Activated CD4-positive, alpha-beta T cell treated with anti-CD3 and anti-CD28 coated beads, Interleukin-2, amount 50 U/mL, for 24 hours (primary cell): ENCODE measurements at regions not wholly inside any gene's neighbourhood (a gene's known extent, or its start where the extent isn't known, plus 50 kb on each side); places are given as distances from the start of the nearest gene placed in this dataset.
"Not testable (repeated sequence)": the region's sequence is repeated elsewhere in the genome, so short reads cannot be mapped to it uniquely, and the experiment has no call there.

ENCODE experiments used
- DNase-seq, 2 donors: peaks; one replicate each; pipeline ENCODE4 v3.0.0-alpha.2; 2020; ENCODE audit warnings: low read depth in 1 of 2, low spot score in 1 of 2

- DNase-seq: no peak
These were observed 80.6 kb upstream of the SALL1 start for GRCh38 chr16:51231702-51232101.

GRCh38 chr16:51230035-51230434 lies 79.0 kb upstream of the SALL1 start:
- not testable (repeated sequence) for DNase-seq

- DNase-seq: no peak
These were observed 77.1 kb upstream of the SALL1 start for GRCh38 chr16:51228097-51228659.

DNA sequence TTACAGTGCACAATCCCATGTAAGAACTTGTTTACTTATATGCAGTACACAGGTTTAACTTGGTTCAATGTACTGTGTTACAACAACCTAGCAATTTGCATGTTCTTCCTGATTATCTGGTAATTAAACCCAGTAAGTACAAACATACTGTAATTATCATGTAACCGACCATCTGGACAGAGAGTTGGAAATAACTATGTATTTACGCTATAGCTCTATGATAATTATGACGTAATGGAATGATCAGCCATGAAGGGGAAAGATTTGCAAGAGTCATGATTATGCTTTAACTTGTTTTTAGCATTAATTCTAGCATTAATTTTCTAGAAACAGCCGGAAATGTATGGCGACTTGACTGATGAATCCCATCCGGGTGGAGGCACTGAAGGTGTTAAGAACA lies 74.8 kb upstream of the SALL1 start:
- no peak for DNase-seq

- DNase-seq: no peak
These were observed 73.2 kb upstream of the SALL1 start for GRCh38 chr16:51224317-51224716.

DNA sequence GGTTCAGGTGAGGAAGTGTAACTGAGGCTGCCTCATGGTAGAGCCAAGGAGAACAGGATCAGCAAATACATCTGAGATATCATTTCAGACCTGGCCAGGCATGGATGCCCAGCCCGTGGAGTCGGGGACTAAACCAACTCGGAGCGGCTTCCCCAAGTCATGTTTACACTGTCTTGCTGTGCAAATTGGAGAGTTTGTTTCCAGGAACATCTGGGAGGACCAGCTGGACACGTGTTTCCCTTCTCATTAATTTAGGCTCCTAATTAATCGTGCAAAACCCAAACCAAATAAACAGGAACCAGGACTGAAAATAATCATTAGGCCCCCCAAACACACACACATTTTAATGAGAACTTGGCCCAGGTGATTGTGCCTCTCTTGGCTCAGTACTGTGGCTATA lies 70.9 kb upstream of the SALL1 start:
- no peak for DNase-seq

DNA sequence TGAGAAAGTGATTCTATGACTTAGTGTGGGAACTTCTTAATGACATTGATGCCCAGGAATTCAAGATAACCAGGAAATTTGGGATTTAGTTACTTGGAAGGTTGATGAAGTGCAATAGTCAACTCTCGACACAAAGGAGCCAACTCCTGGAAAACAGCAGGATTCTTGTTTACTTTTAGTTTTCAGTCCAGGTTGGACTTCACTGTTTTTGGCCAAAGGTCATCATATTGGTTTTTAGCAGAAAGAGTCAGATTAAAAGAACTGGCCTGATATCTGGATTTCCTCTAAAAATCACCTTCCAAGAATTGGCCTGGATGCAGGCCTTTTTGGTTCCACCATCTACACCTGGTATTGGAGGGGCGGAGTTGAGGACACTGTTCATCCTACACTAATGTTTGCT lies 60.1 kb upstream of the SALL1 start:
- no peak for DNase-seq

GRCh38 chr16:51210087-51210486 lies 59.0 kb upstream of the SALL1 start:
- no peak for DNase-seq

DNA sequence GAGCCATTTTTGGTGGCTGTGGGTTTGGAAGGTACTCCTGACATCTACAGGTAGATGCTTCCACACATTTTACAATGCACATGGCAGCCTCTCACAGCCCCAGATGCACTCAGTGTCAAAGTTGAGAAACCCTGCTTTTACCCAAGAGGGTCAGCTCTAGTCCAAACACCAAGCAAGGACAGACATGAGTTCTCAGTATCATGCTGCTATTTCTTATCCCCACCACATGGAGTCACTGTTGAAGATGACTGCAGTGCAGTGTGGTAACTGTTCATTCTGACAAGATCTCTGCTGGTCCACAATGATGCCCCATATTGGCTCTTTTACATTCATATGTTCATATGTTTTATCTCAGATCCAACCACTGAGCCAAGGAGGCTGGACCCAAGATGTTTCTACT lies 50.5 kb upstream of the SALL1 start:
- DNase-seq: no peak
